HT-29 (cell line): ENCODE measurements at regions not wholly inside any gene's neighbourhood (a gene's known extent, or its start where the extent isn't known, plus 50 kb on each side); places are given as distances from the start of the nearest gene placed in this dataset.

Experiments
- DNase-seq: peaks from one replicate; pipeline ENCODE4 v3.0.0-alpha.2; 2015; ENCODE audit warnings: low spot score

DNA sequence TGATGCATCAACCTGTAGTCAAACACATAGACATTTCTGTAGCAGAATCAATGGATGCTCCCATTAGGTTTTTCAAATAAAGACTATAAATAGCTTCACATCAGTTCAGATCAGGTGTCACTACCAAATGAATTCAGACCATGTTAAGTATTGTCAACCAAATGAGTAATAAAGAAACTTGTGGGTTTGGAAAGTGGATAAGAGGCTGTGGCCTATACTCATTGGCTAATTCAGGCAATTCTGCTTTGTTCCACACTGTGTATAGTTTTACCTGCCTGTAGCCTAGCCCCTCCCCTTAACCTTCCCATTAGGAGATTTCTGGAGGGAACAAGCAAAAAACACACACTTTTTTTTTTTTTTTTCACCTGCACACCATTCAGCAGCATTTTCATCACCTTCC is 321.2 kb downstream of the HLX start:
- DNase-seq = no peak

DNA sequence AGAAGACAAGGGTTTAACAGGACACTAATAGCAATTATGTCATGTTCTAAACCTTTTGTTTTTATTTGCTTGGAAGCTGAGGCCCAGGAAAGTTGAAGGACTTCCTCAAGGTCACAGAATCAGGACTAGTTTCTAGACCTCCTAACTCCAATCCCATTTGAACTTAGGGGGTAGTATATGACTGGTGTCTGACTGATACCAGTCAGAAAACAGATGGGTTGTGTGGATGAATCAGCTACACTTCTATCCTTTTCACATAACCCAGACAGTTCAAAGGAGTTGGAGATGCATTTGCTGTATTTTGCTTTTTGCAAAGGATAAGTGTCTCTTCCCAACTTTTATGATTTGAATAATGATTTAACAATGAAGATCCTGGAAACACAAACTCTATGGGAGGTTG is 322.5 kb downstream of the HLX start:
- DNase-seq = no peak

DNA sequence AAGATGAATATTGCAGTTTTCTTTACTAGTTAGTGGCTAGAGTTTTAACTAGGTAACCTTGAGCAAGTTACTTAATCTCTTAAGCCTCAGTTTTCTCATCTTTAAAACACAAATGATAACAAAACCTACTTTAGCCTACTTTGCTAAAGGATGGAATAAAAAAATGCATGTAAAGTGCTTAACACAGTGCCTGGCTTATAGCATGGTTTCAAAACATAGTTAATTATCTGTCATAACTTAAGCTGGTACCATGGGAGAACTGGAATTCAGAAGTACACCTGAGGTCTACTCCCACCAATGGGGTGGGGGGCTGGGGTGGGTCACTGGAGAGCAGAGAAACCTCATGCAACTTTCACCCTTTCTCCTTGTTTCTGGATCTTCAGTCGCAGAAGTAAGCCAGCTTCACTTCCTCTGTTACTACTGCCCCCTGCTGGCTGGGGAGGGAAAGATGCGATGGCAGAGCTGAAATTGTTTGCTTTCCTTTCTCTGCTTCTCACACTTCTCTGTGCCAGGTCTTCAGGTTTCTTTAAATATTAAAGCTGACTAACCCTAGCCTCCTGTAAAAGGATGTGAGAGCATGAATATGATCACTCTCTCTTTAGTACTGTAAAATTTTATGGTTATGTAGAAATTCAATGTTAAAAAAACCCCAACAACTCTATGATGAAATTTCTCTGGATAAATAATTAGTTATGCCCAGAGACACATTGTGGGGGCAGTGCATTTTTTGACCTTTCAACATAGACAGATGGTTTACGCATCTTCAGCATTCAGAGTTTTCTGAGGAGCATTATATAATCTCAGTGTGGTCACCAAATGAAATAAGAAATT is 324.2 kb downstream of the HLX start:
- DNase-seq = peak; percentile 64

DNA sequence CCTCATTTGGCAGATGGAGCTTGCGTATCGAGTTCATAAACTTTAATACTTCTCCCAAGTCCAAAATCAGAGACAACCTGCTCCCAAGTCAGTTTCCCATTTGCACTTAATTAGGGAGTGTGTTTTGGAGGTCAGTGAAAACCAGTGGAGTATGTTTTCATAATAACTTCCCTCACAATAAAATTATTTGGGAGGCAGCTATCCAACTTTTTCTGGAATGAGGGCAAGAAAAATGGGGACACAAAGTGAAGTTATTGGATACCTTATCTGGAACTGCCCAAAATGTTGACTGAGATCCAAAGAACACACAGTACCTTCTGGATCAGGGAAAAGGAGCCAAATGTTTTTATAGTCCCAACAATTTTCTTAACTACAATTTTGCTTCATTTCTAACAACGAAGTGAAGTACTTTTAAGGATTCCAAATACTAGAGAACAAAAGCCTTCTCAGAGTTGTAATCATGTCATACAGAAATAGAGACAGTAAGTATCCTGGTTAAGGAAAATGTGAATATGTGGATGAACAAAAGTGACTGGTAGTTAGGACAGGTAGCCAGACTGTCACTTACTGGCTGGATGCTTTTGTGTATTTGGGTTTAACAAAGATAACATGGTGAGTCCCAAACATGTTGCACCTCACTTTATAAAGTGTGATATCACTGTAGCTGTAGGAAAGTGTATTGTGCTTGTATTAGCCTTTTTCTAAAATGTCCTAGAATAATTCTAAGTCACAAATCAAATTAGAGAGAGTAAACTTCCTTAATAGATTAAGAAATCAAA is 325.0 kb downstream of the HLX start:
- no peak for DNase-seq

DNA sequence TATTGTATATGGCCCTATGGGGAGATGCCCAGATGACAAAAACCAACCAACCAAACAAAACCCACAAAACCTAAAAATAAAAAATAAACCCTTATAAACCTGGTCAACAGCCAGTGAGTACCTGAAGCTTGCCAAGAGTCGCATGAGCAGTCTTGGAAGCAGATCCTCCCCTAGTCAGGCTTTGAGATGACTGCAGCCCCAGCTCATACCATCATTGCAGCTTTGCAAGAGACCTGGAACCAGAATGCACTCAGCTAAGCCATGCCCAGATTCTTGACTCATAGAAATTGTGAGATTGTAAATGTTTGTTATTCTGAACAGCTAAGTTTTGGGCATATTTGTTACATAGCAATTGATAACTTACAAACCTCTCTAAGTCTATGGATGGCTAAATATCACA is 326.8 kb downstream of the HLX start:
- DNase-seq = no peak

DNA sequence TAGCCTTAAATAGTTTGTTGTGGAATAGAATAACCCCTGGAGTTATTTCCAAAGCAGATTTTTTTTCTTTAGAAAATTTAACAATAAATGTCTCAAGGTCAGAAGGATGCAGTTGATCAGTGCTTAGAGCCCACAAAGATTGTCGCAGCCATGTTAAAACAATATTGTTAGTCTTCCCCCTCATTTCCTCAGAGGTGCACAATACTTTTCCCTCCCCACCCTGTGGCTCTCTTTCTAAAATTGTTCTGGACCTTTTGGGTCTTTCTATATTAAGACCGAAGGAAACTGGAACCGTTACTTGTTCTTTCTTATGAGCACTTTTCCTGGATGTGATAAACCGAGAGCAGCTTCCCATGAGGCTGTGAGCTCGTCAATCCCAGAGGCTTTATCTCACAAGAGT is 333.7 kb downstream of the HLX start:
- DNase-seq = no peak

DNA sequence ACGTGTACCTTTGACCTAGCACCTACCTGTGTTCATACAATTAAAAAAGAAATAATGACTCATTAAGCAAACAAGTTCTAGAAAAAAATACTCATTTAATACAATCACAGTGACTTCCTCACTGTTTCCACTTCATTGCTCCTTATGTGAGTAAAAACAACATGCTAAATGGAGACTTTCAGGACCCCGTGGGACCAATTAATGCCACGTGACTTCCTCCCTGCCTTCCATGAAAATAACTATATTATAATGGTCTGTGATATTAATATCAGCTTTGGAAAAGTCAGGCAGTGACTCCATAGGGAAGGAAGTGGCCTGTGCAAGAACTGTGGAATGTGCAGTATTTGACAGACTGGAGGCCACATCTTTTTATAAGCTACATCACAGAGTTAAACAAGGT is 337.8 kb downstream of the HLX start:
- peak; percentile 8 for DNase-seq

DNA sequence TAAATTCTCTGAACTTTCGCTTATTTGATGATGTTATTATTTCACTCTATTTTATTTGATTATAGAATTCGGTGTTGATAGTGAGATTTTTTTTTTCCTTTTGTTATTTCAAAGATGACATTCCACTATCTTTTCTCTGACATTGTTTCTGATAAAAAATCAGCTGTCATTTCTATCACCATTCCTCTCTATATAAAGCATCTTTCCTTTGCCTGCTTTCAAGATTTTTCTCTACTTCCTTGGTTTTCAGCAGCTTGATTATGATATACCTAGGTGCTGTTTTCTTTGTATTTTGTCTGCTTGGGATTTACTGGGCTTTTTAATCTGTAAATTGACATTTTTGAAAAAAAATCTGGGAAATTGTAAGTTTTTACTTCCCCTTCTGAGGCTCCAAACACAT is 344.0 kb downstream of the HLX start:
- DNase-seq = no peak

DNA sequence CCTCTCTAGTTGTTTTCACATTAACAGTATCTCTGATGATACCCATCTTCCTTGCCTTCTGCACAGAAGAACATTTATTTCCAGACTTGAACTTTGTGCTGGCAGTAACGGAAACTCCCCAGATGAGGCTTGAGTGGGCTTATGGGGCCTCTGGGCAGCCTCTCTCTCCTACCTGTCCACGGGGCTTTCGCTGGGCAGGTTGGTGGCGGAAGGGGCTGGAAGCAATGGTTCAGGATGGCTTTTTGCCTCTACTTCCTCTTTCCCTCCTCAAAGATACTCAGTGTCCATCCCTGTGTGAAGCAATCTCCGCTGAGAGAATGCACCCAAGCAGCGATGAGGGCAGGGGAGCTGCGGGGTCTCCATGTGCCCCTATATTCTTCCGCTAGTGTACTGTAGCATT is 348.2 kb downstream of the HLX start:
- no peak for DNase-seq

DNA sequence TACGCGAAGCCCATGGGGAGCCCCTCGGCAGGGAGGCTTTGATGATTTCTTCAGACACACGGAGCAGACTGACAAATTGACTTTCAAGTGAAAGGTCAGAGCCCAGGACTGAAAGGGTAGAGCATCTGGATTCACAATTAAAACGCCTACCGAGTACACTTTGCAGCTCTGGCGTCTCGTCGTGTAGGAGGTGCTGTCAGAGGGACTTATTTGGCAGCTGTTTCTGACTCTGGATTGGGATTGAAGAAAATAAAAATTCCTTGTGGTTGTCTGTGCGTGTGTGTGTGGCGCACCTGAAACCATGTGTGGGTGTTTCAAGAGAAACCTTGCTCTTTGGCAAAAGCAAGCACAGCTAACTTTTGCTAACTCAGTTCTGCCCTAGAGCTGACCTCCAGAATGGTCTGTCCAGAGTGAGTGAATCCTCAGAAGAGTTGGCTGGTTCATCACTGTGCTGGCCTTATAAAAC is 348.7 kb downstream of the HLX start:
- no peak for DNase-seq

DNA sequence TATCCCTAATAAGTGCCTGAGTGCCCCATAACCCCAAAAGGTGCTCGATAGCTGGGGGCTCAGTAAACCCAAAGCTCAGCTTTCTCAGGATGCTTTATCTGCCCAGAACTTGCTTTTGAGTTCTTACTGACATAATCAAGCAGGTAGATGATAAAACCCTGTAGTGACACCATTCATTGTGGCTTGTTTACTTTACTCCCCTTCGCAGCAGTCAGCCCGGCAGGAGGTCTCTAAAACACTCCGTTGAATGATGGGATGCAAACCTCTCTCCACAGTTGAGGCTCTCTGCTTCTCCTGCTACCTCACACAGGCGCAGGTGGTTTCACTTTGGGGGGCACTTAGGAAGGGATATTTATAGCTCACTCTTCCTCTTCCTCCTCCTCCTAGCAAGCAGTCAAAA is 349.4 kb downstream of the HLX start:
- no peak for DNase-seq

DNA sequence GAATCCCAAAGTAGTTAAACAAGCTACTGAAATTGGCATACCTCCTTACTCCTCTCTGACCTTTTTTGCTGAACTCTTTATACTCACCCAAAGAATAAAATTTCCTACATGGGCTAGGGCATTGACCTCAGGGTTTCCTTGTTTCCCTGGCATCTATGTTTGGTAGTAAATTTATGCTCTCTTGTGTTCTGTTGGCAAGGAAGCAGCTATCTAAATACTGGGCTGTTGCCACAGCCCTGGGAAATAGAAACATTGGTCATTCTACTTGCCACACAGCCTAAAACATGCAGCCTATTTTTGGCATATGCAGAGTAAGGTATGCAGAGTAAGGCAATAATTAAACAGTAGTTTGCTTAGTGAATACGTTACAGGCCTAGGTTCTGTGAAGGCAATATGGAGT is 351.4 kb downstream of the HLX start:
- DNase-seq = no peak

DNA sequence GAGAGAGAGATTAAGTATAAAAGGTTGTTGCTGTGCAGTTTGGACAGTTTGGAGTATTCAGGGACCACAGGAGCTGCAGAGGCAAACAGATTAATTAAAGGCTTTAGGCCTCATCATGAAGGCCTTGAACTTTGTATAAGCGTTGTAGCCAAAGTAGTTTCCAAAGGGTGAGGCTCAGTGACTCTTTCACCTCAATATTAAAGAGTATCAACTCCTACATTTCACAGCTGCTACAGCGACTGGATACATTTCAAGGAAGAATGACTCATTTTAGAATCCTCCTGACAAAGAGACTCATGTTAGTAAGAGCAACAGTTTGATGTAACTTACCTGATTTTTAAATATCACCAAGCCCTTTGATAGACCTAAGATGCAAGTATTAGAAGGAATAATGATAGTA is 355.5 kb downstream of the HLX start:
- DNase-seq = no peak

DNA sequence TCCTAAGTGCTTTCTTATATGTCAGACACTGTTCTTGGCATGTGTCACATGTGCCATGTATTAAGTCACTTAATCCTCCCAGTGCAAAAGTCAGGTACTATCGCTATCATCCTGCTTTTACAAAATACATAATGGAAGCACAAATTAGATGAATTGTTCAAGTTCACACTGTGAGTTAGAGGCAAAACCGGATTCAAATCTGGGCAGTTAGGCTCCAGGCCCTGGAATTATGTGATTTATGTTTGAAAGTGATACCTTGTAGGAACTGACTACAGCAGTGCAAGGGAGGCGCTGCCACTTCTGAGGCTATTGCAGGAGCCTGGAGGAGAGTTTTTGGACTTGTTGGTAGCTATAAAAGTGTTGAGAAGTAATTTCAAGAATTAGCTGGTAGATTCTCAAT is 358.3 kb downstream of the HLX start:
- DNase-seq = no peak

DNA sequence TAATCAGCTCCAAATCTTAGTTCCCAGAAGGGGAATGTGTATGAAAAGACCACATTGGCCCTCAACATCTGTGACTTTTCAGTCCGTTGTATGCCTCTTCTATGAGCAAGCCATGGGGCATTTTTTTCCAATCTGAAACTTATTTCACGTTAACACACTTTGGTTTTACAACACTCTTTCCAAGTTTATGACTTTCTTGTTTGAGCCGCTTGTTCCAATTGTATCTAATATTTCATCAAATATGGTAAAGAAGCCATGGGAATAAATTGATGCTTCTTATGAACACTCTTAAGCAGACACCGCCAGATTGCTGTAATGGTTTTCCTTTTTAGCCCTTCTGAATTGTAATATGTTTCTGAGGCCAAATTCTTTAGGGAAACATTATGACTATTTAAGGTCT is 359.9 kb downstream of the HLX start:
- no peak for DNase-seq

DNA sequence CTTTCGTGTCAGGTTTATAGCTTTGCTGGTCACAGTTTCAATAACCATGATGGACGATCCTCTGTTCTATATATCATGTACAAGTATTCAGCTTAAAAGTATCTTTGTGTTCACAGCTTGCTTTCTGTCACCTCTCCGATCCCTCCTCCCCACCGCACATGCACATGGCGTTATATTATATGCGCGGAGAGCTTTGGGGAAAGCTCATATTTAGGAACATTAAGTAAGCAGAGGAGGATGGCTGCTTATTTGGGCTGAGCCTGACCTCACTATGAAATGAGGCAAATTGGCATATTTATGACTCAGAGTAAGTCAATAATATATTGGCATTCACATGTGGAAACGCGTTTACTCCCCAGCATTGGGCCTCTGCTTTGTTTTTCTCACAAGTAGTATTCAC is 360.5 kb downstream of the HLX start:
- DNase-seq = no peak

DNA sequence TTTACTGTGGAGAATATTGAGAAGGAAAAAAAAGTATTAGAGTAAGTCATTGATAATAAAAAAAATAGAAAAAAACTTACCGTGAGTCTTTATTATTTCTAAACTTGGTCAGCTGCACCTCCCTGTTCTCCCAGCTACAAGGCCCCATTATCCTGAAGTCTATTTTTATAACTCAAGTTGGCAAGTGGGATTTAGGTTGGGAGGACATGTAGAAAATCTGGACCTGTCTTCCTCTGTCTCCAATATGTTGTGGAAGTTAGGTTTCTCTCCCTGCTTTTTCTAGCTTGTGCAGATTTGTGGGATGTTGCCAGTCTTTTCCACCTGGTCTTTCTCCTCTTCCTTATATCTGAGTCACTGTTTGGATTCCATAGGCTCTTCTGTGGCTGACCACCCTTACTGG is 361.4 kb downstream of the HLX start:
- no peak for DNase-seq

DNA sequence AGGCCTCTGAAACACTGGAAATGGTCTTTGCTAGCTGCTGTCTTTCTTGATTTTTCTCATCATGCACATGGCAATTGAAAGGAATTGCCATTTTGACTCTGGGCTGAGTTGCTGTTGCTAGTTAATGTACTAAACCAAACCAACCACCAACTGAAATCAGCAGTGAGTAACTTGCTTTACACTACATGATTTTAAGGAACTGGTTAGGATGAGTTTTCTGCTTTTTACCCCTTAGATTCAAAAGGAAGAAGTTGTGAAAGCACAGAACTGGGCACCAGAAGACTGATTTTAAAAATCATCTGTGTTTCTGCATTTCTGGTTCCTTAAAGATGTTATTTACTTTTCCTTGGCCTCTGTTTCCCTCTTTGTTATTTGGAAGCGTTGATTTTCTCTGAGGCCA is 361.9 kb downstream of the HLX start:
- no peak for DNase-seq

DNA sequence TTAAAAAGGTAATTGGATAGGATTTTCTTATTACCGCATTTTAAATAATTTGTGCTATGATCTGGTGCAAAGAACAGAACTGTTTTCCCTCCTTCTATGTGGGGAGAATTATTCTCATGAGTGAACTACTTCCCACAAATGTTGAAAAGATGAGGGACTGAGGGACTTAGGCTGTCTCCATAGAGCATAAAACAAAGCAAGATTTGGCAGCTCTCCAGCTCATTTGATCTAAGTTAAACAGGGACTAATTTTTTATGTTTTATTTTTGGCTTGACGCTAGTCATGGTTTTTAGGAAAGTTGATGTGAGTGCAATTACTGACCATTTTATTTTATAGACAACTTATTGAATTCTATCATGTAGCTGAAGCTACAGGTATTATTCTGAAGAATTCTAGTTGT is 362.3 kb downstream of the HLX start:
- no peak for DNase-seq

DNA sequence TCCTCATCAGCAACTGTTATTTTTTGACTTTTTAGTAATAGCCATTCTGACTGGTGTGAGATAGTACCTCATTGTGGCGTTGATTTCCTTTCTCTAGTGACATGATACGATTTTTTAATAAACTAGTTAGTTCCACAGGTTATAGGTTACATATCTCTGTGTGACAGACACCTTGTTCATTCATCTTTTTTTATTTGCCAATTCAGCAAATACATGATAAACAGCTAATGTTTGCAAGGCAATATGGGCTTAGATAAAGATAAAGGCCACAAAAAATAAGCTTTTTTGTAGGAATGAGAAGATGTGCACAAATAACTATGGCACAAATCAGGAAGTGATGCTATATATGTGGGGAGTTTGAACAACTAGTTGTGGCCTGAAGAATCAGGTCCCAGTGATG is 366.8 kb downstream of the HLX start:
- DNase-seq = no peak

DNA sequence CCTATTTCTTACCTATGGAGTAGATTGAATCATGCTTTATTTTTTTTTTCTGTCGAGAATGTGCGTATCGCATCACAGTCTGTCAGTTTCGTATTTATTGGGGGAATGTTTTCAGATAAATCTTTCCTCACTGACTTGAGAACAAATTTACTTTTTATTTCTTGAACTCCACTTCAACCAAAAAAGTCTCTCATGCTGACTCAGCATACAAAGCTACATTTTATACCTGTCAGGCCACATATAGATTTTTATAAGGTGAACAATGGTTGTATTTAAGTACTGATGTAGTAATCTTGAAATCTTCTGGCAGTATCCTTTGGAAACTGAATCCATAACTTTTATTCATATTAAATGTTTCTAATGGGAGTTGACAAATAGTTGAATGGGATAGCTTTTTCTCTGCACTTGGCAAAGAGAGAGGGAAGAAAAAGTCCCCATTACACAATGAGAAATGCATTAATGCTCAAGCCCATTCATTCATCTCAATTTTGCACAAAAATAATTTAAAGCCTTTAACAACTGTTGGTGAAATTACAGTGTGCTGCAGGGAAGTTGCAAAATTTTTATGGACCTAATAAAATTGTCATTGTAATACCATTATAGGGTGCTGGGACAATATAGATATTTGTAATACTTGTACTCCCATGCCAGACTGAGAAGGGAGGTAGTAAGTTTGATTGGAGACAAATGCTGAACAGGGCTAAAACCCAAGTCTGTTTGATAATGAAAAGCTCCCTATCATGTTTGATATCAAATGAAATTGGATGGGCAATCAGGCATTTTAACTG is 367.6 kb downstream of the HLX start:
- DNase-seq = no peak

DNA sequence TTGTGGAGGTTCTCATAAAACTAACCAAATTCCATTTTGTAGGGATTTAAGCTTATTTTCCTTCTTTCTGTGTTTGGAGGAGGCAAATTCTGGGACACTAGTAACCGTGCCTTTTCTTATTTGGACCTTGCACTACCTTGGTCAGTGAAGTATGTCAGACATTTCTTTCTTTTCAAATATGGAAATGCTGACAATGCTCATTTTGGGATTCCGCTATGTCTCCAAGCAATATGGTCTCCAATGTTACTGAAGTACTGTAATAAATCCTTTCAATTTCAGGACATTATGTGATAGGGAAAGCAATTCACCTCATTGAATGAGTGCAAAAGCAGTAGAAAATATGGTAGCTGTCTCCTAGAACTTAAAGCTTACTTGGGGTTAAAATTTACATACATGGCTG is 372.3 kb downstream of the HLX start:
- DNase-seq = no peak
